HEK293 (cell line): ENCODE measurements at regions not wholly inside any gene's neighbourhood (a gene's known extent, or its start where the extent isn't known, plus 50 kb on each side); places are given as distances from the start of the nearest gene placed in this dataset.

Experiments
- CTCF ChIA-PET: fragments of 350-600 bp; formaldehyde crosslinking; extraction: SDS; loops from one replicate; lab custom pipeline; 2021; ENCODE audit warnings: antibody characterized with exemption; lab: Yijun Ruan, JAX
- POLR2A ChIA-PET: fragments of 300-600 bp; formaldehyde crosslinking; extraction: SDS; loops from one replicate; lab custom pipeline; 2020; ENCODE audit warnings: antibody characterized with exemption, inconsistent platforms; lab: Yijun Ruan, JAX
- H3K27ac ChIP-seq: fragments of 200-500 bp; sonication (Bioruptor generic); 2 replicates; pipeline ENCODE4 v1.5.1; 2014; ENCODE audit warnings: low read depth, low read length, control low read depth, inconsistent platforms; ENCODE audit errors: extremely low read depth
- H3K36me3 ChIP-seq, 2 experiments: fragments of 200-500 bp in 1 of 2; sonication (Bioruptor generic) in 1 of 2; 1 replicate in 1 of 2; 2 replicates in 1 of 2; pipeline ENCODE4 v1.5.1; 2014 to 2017; ENCODE audit warnings: inconsistent platforms in 2 of 2, low read length in 2 of 2; ENCODE audit not compliant: control insufficient read depth in 2 of 2, insufficient read depth in 1 of 2
- H3K4me1 ChIP-seq: fragments of 200-500 bp; sonication (Bioruptor generic); 2 replicates; pipeline ENCODE4 v1.5.1; 2014; ENCODE audit warnings: mild to moderate bottlenecking, low read length, inconsistent platforms; ENCODE audit not compliant: control insufficient read depth, insufficient read depth
- H3K4me3 ChIP-seq: 2 replicates; pipeline ENCODE4 v1.5.1; 2011; ENCODE audit warnings: low read depth, mild to moderate bottlenecking, control low read depth, low read length, moderate library complexity
- H3K9me3 ChIP-seq: fragments of 200-500 bp; sonication (Bioruptor generic); 2 replicates; pipeline ENCODE4 v1.5.1; 2014; ENCODE audit warnings: low read depth, low read length, inconsistent platforms; ENCODE audit not compliant: control insufficient read depth, insufficient read depth
- CTCF ChIP-seq: fragments of 450-650 bp; formaldehyde crosslinking; IDR thresholded peaks from 2 replicates; pipeline ENCODE4 v1.5.1; 2016; ENCODE audit warnings: missing biosample characterization, missing genetic modification characterization
- EGR2 ChIP-seq: fragments of 450-650 bp; formaldehyde crosslinking; IDR thresholded peaks from 2 replicates; pipeline ENCODE4 v1.5.1; 2016; ENCODE audit warnings: low read depth, missing biosample characterization, missing genetic modification characterization
- GFI1B ChIP-seq: fragments of 450-650 bp; formaldehyde crosslinking; IDR thresholded peaks from 2 replicates; pipeline ENCODE4 v1.5.1; 2016; ENCODE audit warnings: missing biosample characterization, missing genetic modification characterization
- KLF8 ChIP-seq: fragments of 450-650 bp; formaldehyde crosslinking; IDR thresholded peaks from 2 replicates; pipeline ENCODE4 v1.5.1; 2016; ENCODE audit warnings: missing biosample characterization, missing genetic modification characterization
- PRDM6 ChIP-seq: fragments of 450-650 bp; formaldehyde crosslinking; IDR thresholded peaks from 2 replicates; pipeline ENCODE4 v1.5.1; 2017; ENCODE audit warnings: missing biosample characterization, missing genetic modification characterization
- SP7 ChIP-seq: fragments of 450-650 bp; formaldehyde crosslinking; IDR thresholded peaks from 2 replicates; pipeline ENCODE4 v1.5.1; 2016; ENCODE audit warnings: missing biosample characterization, missing genetic modification characterization
- YY2 ChIP-seq: fragments of 450-650 bp; formaldehyde crosslinking; IDR thresholded peaks from 2 replicates; pipeline ENCODE4 v1.5.1; 2016; ENCODE audit warnings: missing biosample characterization, missing genetic modification characterization
- ZBTB11 ChIP-seq: fragments of 450-650 bp; formaldehyde crosslinking; conservative IDR thresholded peaks from 2 replicates; pipeline ENCODE4 v1.5.1; 2016; ENCODE audit warnings: low read depth, missing biosample characterization, missing genetic modification characterization
- ZBTB20 ChIP-seq: fragments of 450-650 bp; formaldehyde crosslinking; IDR thresholded peaks from 2 replicates; pipeline ENCODE4 v1.5.1; 2016; ENCODE audit warnings: missing biosample characterization, missing genetic modification characterization
- ZFHX2 ChIP-seq: fragments of 450-650 bp; formaldehyde crosslinking; conservative IDR thresholded peaks from 2 replicates; pipeline ENCODE4 v1.5.1; 2016; ENCODE audit warnings: missing biosample characterization, missing genetic modification characterization
- ZNF155 ChIP-seq: fragments of 450-650 bp; formaldehyde crosslinking; IDR thresholded peaks from 2 replicates; pipeline ENCODE4 v1.5.1; 2016; ENCODE audit warnings: missing biosample characterization, missing genetic modification characterization
- ZNF280C ChIP-seq: fragments of 450-650 bp; formaldehyde crosslinking; IDR thresholded peaks from 2 replicates; pipeline ENCODE4 v1.5.1; 2016; ENCODE audit warnings: missing biosample characterization, missing genetic modification characterization
- ZNF398 ChIP-seq: fragments of 450-650 bp; formaldehyde crosslinking; IDR thresholded peaks from 2 replicates; pipeline ENCODE4 v1.5.1; 2017; ENCODE audit warnings: missing biosample characterization, missing genetic modification characterization
- ZNF501 ChIP-seq: fragments of 450-650 bp; formaldehyde crosslinking; IDR thresholded peaks from 2 replicates; pipeline ENCODE4 v1.5.1; 2016; ENCODE audit warnings: missing biosample characterization, missing genetic modification characterization
- ZNF510 ChIP-seq: fragments of 450-650 bp; formaldehyde crosslinking; IDR thresholded peaks from 2 replicates; pipeline ENCODE4 v1.5.1; 2018; ENCODE audit warnings: mild to moderate bottlenecking, missing genetic modification characterization, missing biosample characterization; ENCODE audit not compliant: insufficient replicate concordance
- ZNF580 ChIP-seq: fragments of 450-650 bp; formaldehyde crosslinking; IDR thresholded peaks from 2 replicates; pipeline ENCODE4 v1.5.1; 2016; ENCODE audit warnings: missing biosample characterization, missing genetic modification characterization
- ZNF707 ChIP-seq: fragments of 450-650 bp; formaldehyde crosslinking; IDR thresholded peaks from 2 replicates; pipeline ENCODE4 v1.5.1; 2016; ENCODE audit warnings: missing biosample characterization, missing genetic modification characterization
- ZNF843 ChIP-seq: fragments of 450-650 bp; formaldehyde crosslinking; IDR thresholded peaks from 2 replicates; pipeline ENCODE4 v1.5.1; 2016; ENCODE audit warnings: missing biosample characterization, missing genetic modification characterization

GRCh38 chr4:138409670-138410069 is 167.5 kb upstream of the SLC7A11 start:
- POLR2A ChIA-PET = no interaction called here
- H3K9me3 ChIP-seq = no peaks in the 10 kb centered on the region

More at GRCh38 chr4:138409670-138410069, 167.5 kb upstream of the SLC7A11 start:
- TF ChIP-seq EGR2 (tag by site-specific recombination) = no peak
- TF ChIP-seq ZNF280C = no peak
- no peak for TF ChIP-seq ZNF398 (tag by site-specific recombination)
- TF ChIP-seq ZNF501 (tag by site-specific recombination) = no peak
- no peak for TF ChIP-seq ZBTB20 (tag by site-specific recombination)
- TF ChIP-seq ZNF843 (tag by site-specific recombination) = no peak
- no peak for TF ChIP-seq PRDM6 (tag by site-specific recombination)
- no peak for TF ChIP-seq YY2
- TF ChIP-seq KLF8 (tag by site-specific recombination) = no peak
- TF ChIP-seq SP7 = no peak
- no peak for TF ChIP-seq ZNF510 (tag by site-specific recombination)
- no peak for TF ChIP-seq ZBTB11
- no peak for TF ChIP-seq ZNF580 (tag by site-specific recombination)
- no peak for TF ChIP-seq ZNF155 (tag by site-specific recombination)
- TF ChIP-seq CTCF (tag by site-specific recombination) = no peak
- TF ChIP-seq GFI1B (tag by site-specific recombination) = no peak
- TF ChIP-seq ZNF707 = no peak
- no peak for TF ChIP-seq ZFHX2 (tag by site-specific recombination)
- H3K4me1 ChIP-seq = no peaks in the 10 kb centered on the region
- CTCF ChIA-PET = interaction anchor here (0.6 kb wide), 1 partner anchor 110 kb away, joined by 3 read pairs; no protein-coding TSS in a partner anchor
- H3K27ac ChIP-seq = no peak overlapping the region
- no peaks in the 10 kb centered on the region for H3K36me3 ChIP-seq
- no peak overlapping the region for H3K4me3 ChIP-seq
